Loucy (cell line): ENCODE measurements at regions not wholly inside any gene's neighbourhood (a gene's known extent, or its start where the extent isn't known, plus 50 kb on each side); places are given as distances from the start of the nearest gene placed in this dataset.

Experiments used
- H2AFZ ChIP-seq: fragments of 200-600 bp; sonication (generic); 2 replicates; pipeline ENCODE4 v1.6.0; 2016; ENCODE audit warnings: antibody characterized with exemption, mild to moderate bottlenecking, low read length, moderate library complexity
- H3F3A ChIP-seq: fragments of 200-600 bp; 2 replicates; pipeline ENCODE4 v1.6.0; 2016; ENCODE audit warnings: antibody characterized with exemption, low read depth, mild to moderate bottlenecking
- H3K27me3 ChIP-seq: fragments of 200-600 bp; sonication (generic); 2 replicates; pipeline ENCODE4 v1.6.1; 2014; ENCODE audit warnings: low read length, mild to moderate bottlenecking; ENCODE audit not compliant: insufficient read depth, poor library complexity, severe bottlenecking
- H3K36me3 ChIP-seq: fragments of 200-600 bp; sonication (generic); 2 replicates; pipeline ENCODE4 v1.6.1; 2016; ENCODE audit warnings: low read length; ENCODE audit not compliant: insufficient read depth
- H3K4me1 ChIP-seq: fragments of 200-600 bp; sonication (generic); 2 replicates; pipeline ENCODE4 v1.5.1; 2014; ENCODE audit warnings: low read length, mild to moderate bottlenecking; ENCODE audit not compliant: insufficient read depth, poor library complexity, severe bottlenecking
- H3K4me2 ChIP-seq: fragments of 200-600 bp; sonication (generic); 2 replicates; pipeline ENCODE4 v1.6.0; 2014; ENCODE audit warnings: antibody characterized with exemption, low read length, low read depth, mild to moderate bottlenecking; ENCODE audit not compliant: poor library complexity, severe bottlenecking
- H3K4me3 ChIP-seq: fragments of 200-600 bp; sonication (generic); 2 replicates; pipeline ENCODE4 v1.5.1; 2014; ENCODE audit warnings: low read length, mild to moderate bottlenecking, mixed read lengths; ENCODE audit not compliant: poor library complexity, severe bottlenecking
- H3K79me2 ChIP-seq: fragments of 200-600 bp; sonication (generic); 2 replicates; pipeline ENCODE4 v1.6.1; 2014; ENCODE audit warnings: low read length; ENCODE audit not compliant: insufficient read depth
- H3K9ac ChIP-seq: fragments of 200-600 bp; sonication (generic); 2 replicates; pipeline ENCODE4 v1.6.0; 2014; ENCODE audit warnings: mild to moderate bottlenecking, low read depth, low read length, moderate library complexity; ENCODE audit not compliant: poor library complexity, severe bottlenecking
- H3K9me2 ChIP-seq: fragments of 200-600 bp; sonication (generic); replicated peaks from 2 replicates; pipeline ENCODE4 v1.6.1; 2016; ENCODE audit warnings: low read depth, low read length, mixed read lengths
- H3K9me3 ChIP-seq: fragments of 200-600 bp; sonication (generic); 2 replicates; pipeline ENCODE4 v1.6.1; 2014; ENCODE audit warnings: mild to moderate bottlenecking, antibody characterized with exemption, low read length, low read depth; ENCODE audit not compliant: insufficient read depth
- H4K20me1 ChIP-seq: fragments of 200-600 bp; sonication (generic); 2 replicates; pipeline ENCODE4 v1.6.0; 2014; ENCODE audit warnings: antibody characterized with exemption, low read length, mild to moderate bottlenecking; ENCODE audit not compliant: insufficient read depth, poor library complexity, severe bottlenecking
- CTCF ChIP-seq: fragments of 200-600 bp; sonication (generic); conservative IDR thresholded peaks from 2 replicates; pipeline ENCODE4 v1.5.1; 2014; ENCODE audit warnings: mild to moderate bottlenecking, antibody characterized with exemption, low read length
- EZH2phosphoT487 ChIP-seq: fragments of 200-600 bp; IDR thresholded peaks from 2 replicates; pipeline ENCODE4 v1.6.1; 2018; ENCODE audit warnings: antibody characterized with exemption, mild to moderate bottlenecking, moderate library complexity, borderline replicate concordance

DNA sequence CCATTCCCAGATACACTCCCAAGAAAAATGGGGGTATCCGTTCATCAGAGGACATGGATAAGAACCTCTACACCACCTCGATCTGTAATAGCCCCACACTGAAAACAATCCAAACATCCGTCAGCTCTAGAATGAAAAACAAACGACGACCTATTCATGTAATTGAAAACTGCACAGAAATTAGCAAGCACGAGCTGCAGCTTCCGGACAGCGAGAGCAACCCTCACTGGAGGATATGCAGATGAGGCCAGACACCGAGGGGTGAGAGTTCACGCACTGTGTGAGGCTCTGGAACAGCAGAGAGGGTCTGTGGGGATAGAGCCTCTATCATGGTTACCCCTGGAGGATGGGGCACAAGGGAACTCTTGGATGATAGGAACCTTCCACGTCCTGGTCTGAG is 143.9 kb upstream of the NCOR2 start:
- Histone ChIP-seq H4K20me1 (no peaks in the 10 kb centered on the region), H3F3A (no peaks in the 10 kb centered on the region), H3K4me1 (peaks cover 15% of the 10 kb centered on the region), H3K9me2 (no peaks in the 10 kb centered on the region), H3K4me3 (no peak overlapping the region), H3K9ac (no peak overlapping the region), H3K9me3 (no peaks in the 10 kb centered on the region), H3K36me3 (no peaks in the 10 kb centered on the region), H3K4me2 (no peak overlapping the region), H3K27me3 (no peaks in the 10 kb centered on the region), H2AFZ (no peak overlapping the region), H3K79me2 (no peaks in the 10 kb centered on the region)
- TF ChIP-seq EZH2phosphoT487 (no peak), CTCF (no peak)

GRCh38 chr12:124709722-124710687 is 142.6 kb upstream of the NCOR2 start:
- Histone ChIP-seq H3K4me2 (no peak overlapping the region), H3K79me2 (no peaks in the 10 kb centered on the region), H3K4me1 (peaks cover 15% of the 10 kb centered on the region), H2AFZ (no peak overlapping the region), H3K36me3 (no peaks in the 10 kb centered on the region), H3F3A (no peaks in the 10 kb centered on the region), H3K9me2 (no peaks in the 10 kb centered on the region), H3K9ac (no peak overlapping the region), H3K4me3 (no peak overlapping the region), H4K20me1 (no peaks in the 10 kb centered on the region), H3K27me3 (no peaks in the 10 kb centered on the region), H3K9me3 (no peaks in the 10 kb centered on the region)
- TF ChIP-seq EZH2phosphoT487: no peak
- TF ChIP-seq CTCF: no peak

DNA sequence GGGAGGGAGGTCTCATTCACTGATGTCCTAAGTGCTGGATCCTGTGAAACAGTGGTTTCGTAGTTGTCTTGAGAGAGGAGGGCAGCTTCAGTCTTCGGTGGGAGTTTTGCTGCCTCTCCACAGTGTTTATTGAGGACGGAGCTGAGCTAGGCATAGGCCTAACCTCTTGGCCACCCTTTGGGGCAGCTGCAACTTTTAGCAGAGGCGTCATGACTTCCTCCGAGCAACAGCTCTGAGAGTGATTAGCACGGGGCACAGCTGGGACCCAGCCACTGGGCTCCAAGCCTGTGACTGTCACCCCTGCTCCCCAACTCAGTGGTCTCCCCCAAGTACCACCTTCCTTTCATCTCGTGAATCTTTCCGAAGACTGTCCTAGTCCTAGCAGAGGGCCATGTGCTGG is 139.9 kb upstream of the NCOR2 start:
- no peaks in the 10 kb centered on the region for H4K20me1 ChIP-seq
- H2AFZ ChIP-seq: no peak overlapping the region
- H3K4me2 ChIP-seq: no peak overlapping the region
- no peak overlapping the region for H3K9ac ChIP-seq
- H3K4me3 ChIP-seq: no peak overlapping the region
- H3K27me3 ChIP-seq: no peaks in the 10 kb centered on the region
- H3K4me1 ChIP-seq: no peaks in the 10 kb centered on the region
- H3K9me2 ChIP-seq: no peaks in the 10 kb centered on the region
- H3K79me2 ChIP-seq: no peaks in the 10 kb centered on the region
- TF ChIP-seq EZH2phosphoT487: no peak
- no peak for TF ChIP-seq CTCF
- H3F3A ChIP-seq: no peaks in the 10 kb centered on the region
- H3K9me3 ChIP-seq: no peaks in the 10 kb centered on the region
- no peaks in the 10 kb centered on the region for H3K36me3 ChIP-seq
